Right renal pelvis (tissue), 4 donors: ENCODE measurements at regions not wholly inside any gene's neighbourhood (a gene's known extent, or its start where the extent isn't known, plus 50 kb on each side); places are given as distances from the start of the nearest gene placed in this dataset.
A peak's percentile ranks its signal among the peaks of the same experiment; 100 is the strongest.

Source experiments
- DNase-seq, 4 donors: peaks; one replicate each; pipeline ENCODE4 v3.0.0-alpha.2; 2013; ENCODE audit warnings: low read depth in 4 of 4, low spot score in 3 of 4, missing footprints in 1 of 4

- no peak for DNase-seq
These were observed 64.7 kb upstream of the XCR1 start for GRCh38 chr3:46091741-46092701.

GRCh38 chr3:46091046-46091445 lies 63.8 kb upstream of the XCR1 start:
- no peak for DNase-seq

GRCh38 chr3:46090161-46090591 lies 62.9 kb upstream of the XCR1 start:
- DNase-seq, result no peak

- no peak for DNase-seq
These were observed 62.1 kb upstream of the XCR1 start for GRCh38 chr3:46089237-46090011.

- DNase-seq, result no peak
These were observed 60.6 kb upstream of the XCR1 start for GRCh38 chr3:46087871-46088270.

- DNase-seq, result no peak
These were observed 59.7 kb upstream of the XCR1 start for GRCh38 chr3:46086986-46087385.

GRCh38 chr3:46086083-46086437 lies 58.8 kb upstream of the XCR1 start:
- DNase-seq, result no peak

- no peak for DNase-seq
These were observed 58.3 kb upstream of the XCR1 start for GRCh38 chr3:46085421-46086082.

- DNase-seq, result no peak
These were observed 56.7 kb upstream of the XCR1 start for GRCh38 chr3:46083956-46084355.

GRCh38 chr3:46082849-46083248 lies 55.6 kb upstream of the XCR1 start:
- no peak for DNase-seq

- DNase-seq, result no peak
These were observed 54.7 kb upstream of the XCR1 start for GRCh38 chr3:46082021-46082420.

- DNase-seq, result no peak
These were observed 53.7 kb upstream of the XCR1 start for GRCh38 chr3:46080969-46081345.

GRCh38 chr3:46080124-46080968 lies 53.1 kb upstream of the XCR1 start:
- DNase-seq, result no peak

- DNase-seq, result peak; percentile 84 to 91 (median 86)
These were observed 51.6 kb upstream of the XCR1 start for GRCh38 chr3:46078712-46079400.
